ENCODE measurements at regions not wholly inside any gene's neighbourhood (a gene's known extent, or its start where the extent isn't known, plus 50 kb on each side); places are given as distances from the start of the nearest gene placed in this dataset.

- no peak for TF ChIP-seq ZNF274 (IDR thresholded peaks at IDR 0.05; ENCODE audit: low read depth, low read length)
- no peak for TF ChIP-seq SUZ12 (IDR thresholded peaks at IDR 0.05; ENCODE audit: extremely low read depth, insufficient read depth, insufficient read length)
- TF ChIP-seq YY1 (IDR thresholded peaks at IDR 0.05; ENCODE audit: insufficient read depth, insufficient read length), result no peak
Measured at GRCh38 chr3:75237053-75237452, 427.1 kb upstream of the FRG2C start.

Data from NT2/D1 (cell line).